Retinal pigment epithelial cell (primary cell): ENCODE measurements at regions not wholly inside any gene's neighbourhood (a gene's known extent, or its start where the extent isn't known, plus 50 kb on each side); places are given as distances from the start of the nearest gene placed in this dataset.

Experiments used
- DNase-seq: peaks from one replicate; pipeline ENCODE4 v3.0.0-alpha.2; 2010; ENCODE audit warnings: low read depth
- H3K4me3 ChIP-seq: 2 replicates; pipeline ENCODE4 v1.5.1; 2011; ENCODE audit warnings: mild to moderate bottlenecking, low read length, control low read depth, moderate library complexity
- CTCF ChIP-seq: conservative IDR thresholded peaks from 2 replicates; pipeline ENCODE4 v1.5.1; 2011; ENCODE audit warnings: low read depth, low read length, control low read depth, inconsistent platforms

- no peak for TF ChIP-seq CTCF
- H3K4me3 ChIP-seq = no peak overlapping the region
- no peak for DNase-seq
These were observed 323.9 kb downstream of the TMEM161B start for GRCh38 chr5:87944553-87945285.

DNA sequence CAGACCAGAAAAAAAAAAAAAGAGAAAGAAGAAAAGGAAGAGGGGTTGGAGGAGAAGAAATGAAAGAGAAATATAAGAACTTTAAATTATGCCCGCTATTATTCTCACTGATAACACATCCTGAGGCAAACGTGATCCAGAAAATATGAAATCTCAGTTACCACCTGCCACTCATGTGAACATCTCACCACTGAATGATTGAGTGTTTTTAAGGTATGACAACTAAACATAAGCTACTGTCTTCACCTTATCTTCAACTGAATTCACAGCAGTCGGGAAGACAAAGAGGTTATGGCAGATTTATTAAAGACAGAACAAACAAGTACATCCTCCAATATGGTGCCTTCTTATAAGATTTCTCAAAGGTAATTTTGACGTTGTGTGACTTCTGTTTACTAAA is 327.9 kb downstream of the TMEM161B start:
- H3K4me3 ChIP-seq = no peak overlapping the region
- no peak for TF ChIP-seq CTCF
- DNase-seq = no peak

- no peak for DNase-seq
- H3K4me3 ChIP-seq = no peak overlapping the region
- TF ChIP-seq CTCF = no peak
These were observed 332.0 kb downstream of the TMEM161B start for GRCh38 chr5:87936667-87937066.

- DNase-seq = no peak
- TF ChIP-seq CTCF = no peak
- H3K4me3 ChIP-seq = no peak overlapping the region
These were observed 344.2 kb downstream of the TMEM161B start for GRCh38 chr5:87924436-87924835.

GRCh38 chr5:87916320-87916719 is 352.3 kb downstream of the TMEM161B start:
- DNase-seq = no peak
- TF ChIP-seq CTCF = no peak
- no peak overlapping the region for H3K4me3 ChIP-seq

GRCh38 chr5:87912419-87912818 is 356.2 kb downstream of the TMEM161B start:
- DNase-seq = no peak
- no peak for TF ChIP-seq CTCF
- H3K4me3 ChIP-seq = no peak overlapping the region

DNA sequence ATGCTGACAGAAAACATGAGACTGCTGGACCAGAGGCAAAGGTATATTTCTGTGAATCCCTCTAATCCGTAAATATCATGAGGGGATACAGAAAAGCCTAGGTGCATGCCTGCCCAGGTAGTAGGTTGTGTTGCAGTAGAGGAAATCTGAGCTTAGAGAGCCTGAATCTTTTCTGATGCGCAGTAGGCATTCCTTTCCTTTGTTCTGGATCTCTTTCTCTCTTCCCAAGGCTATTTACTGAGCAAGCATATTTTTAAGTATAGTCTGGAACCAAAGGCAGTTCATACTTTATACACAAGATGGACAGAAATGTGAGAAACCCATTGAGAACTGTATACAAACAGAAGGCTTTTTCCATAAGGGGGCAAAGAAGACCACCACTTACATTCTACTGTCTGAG is 359.3 kb downstream of the TMEM161B start:
- H3K4me3 ChIP-seq = no peak overlapping the region
- DNase-seq = no peak
- TF ChIP-seq CTCF = no peak
